ENCODE measurements at regions not wholly inside any gene's neighbourhood (a gene's known extent, or its start where the extent isn't known, plus 50 kb on each side); places are given as distances from the start of the nearest gene placed in this dataset.

DNA sequence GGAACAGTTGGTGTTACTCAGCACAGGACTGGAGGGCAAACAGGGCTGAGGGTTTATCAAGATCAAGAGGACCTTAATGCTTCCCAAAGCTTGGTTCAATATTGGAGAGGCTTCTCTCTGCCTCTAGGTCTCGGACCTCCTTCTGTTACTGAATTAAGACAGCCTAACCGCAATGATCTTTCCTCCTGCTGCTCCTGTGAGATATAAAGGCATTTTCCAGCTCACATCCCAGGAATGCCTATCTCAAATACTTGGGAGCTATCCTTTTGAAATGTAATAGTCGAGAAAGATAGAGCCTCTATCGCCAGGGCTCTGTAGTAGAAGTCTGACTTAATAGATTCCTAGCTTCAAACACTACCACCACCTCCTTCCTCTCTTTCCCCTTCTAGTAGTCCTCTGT is 1475.0 kb downstream of the SLITRK1 start:
- DNase-seq (ENCODE audit: low read depth, low spot score): no peak

DNA sequence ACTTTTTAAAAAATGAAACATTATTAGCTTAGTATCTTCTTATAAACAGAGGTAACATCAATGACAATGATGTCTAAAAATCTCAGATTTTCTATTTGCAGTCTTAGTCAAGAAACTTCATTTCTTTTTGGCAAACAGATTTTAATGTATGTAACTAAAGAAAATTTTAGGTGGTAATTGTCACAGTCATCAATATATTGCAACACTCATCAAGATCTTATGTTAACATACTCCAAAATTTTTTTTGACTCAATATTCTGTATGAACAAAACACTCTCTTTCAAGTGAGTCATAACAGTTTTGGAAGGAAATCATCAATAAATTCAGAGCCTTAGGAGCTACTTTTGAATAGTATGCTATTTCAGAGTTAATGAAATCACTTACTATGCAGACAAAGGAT is 1507.6 kb downstream of the SLITRK1 start:
- no peak for DNase-seq (ENCODE audit: low read depth, low spot score)

DNA sequence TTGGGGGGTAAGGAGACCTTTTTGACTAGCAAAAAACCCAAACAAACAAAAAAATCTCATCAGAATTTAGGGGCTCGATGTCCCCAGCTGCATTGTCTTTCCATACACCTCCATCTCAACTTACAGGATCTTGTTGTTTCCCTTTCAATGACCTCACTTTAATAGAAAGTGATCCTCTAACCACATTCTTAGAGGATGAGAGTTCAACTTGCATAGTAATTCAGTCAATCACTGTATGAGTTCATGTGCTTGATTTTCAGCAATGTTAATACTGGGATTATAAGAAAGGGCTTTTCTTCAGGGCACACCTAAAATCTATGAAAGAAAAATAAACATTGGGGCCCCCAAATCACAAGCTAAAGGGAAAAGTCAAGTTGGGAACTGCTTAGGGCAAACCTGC is 1512.0 kb downstream of the SLITRK1 start:
- no peak for DNase-seq (ENCODE audit: low read depth, low spot score)

DNA sequence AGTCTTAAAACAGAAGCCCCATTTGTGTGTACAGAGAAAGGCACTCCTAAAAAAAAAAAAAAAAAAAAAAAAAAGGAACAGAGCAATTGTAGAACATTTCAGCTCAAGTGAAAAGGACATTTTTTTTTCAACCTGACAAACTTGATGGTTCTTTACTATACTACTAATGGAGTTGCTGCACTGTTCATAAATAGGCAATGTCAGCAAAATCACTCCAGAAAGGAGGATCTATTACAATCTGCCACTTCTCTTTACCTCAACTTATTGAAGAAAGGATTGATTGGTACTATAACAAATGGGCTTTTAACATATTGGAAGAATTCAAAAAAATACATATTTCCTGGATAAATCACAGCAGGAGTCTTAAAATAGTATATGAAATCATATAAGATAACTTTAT is 1517.7 kb downstream of the SLITRK1 start:
- DNase-seq (ENCODE audit: low read depth, low spot score): no peak

GRCh38 chr13:82358284-82358683 is 1524.0 kb downstream of the SLITRK1 start:
- no peak for DNase-seq (ENCODE audit: low read depth, low spot score)

- DNase-seq (ENCODE audit: low read depth, low spot score): no peak
Observed at GRCh38 chr13:82356667-82357410, 1525.4 kb downstream of the SLITRK1 start.

DNA sequence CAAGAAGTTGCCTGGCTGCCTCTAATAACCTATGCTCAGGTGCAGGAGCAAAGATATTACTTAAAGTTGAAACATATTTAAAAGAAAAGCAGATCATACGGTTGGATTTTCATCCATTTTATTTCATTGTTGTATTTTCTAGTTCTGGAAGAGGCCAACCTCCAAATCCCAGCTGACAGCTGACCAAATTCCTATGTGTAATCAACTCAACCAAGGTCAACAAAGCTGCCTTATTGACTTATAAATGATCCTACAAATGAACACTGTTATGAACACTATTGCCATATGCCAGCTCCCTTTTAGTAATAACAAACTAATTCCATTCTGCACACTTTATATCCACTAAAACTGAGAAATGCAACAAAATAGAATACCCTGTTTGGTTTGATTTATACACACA is 1537.4 kb downstream of the SLITRK1 start:
- no peak for DNase-seq (ENCODE audit: low read depth, low spot score)

- DNase-seq (ENCODE audit: low read depth, low spot score): no peak
Observed at GRCh38 chr13:82341116-82341515, 1541.2 kb downstream of the SLITRK1 start.

- DNase-seq (ENCODE audit: low read depth, low spot score): no peak
Observed at GRCh38 chr13:82330499-82330898, 1551.8 kb downstream of the SLITRK1 start.

GRCh38 chr13:82323101-82323500 is 1559.2 kb downstream of the SLITRK1 start:
- DNase-seq (ENCODE audit: low read depth, low spot score): no peak

DNA sequence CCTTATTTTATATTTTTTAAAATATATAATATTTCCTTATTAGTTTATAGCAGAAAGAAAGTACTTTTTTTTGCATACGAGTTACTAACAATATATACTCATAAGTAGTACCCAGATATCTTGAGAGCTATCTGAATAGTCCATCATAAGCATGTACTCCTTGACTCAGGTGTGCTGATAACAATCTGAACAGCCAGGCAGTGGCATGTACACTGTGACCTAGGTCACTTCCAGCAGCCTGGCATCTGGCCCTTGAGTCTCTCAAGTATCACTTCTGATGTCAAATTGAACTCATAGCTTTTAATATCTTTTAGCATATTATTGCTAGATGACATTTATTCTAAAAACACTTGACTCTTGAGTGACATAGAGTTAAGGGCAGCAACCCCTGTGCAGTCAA is 1576.7 kb downstream of the SLITRK1 start:
- DNase-seq (ENCODE audit: low read depth, low spot score): no peak

DNA sequence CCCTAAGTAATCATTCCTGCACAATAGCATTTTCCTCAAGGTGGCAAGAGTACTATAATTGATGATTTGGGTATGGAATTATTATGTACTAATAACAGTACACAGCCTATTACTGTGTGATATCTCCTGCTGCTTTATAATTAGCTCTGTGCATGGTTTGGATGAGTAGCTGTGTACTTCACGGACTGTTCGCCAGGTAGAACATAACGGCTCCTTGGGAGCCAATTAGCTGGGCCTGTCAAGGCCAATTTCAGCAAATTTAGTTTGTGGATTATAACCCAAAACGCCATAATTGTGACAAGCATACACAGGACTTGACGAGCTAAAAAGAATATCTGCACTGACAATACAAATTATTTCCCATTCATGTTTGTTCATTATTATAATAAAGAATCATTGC is 1584.2 kb downstream of the SLITRK1 start:
- no peak for DNase-seq (ENCODE audit: low read depth, low spot score)

DNA sequence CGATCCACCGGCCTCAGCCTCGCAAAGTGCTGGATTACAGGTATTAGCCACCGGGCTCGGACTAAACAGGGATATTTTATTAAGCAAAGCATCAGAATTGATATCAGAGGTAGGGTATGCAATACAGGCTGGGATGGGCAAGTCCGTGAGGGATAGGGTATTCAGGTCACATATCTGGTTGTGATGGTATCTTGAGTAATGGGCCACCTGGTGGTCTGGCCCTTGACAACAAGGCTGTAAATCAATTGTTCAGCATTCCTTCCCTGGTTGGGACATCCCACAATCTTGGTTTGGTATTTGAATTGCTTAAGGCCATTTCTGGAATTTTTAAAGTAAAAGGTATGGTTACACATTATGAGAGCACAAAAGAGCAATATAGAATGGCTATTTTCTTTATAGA is 1588.0 kb downstream of the SLITRK1 start:
- DNase-seq (ENCODE audit: low read depth, low spot score): no peak

DNA sequence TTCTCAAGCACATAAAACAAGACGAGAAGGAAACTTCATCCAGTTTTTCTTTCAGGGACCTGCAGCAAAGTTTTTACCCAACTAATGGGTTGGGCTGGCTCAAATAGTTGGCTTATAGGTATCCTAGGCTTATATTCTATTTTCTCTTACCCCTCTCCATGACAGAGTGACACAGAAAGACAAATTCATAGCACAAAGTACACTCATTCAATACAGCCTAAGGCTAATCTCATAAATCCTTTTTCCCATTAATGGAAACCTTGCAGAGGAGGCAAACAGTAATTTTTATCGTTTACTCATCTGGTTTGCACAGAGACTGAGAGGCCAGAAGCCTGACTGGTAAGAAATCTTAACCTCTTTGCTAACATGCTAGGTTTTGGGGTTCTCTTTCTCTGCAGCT is 1589.9 kb downstream of the SLITRK1 start:
- no peak for DNase-seq (ENCODE audit: low read depth, low spot score)

GRCh38 chr13:82291852-82292251 is 1590.4 kb downstream of the SLITRK1 start:
- DNase-seq (ENCODE audit: low read depth, low spot score): no peak

DNA sequence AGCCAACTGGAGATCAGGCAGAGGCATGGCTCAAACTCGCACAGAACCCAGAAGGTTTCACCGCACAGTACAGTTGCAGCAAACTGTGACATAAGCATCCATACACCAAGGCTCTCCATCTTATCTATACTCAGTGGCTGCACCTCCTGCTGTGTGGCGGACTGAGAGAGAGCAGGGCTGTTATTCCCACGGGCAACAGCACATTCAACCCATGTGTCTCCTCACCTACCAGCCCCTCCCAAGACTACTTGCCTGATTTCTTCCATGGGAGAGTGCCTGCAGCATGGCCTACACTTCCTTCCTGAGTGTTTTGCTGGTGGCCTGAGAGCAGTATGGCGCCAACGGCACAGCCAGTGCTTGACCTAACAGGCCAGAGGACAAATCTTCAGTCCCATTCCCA is 1606.6 kb downstream of the SLITRK1 start:
- no peak for DNase-seq (ENCODE audit: low read depth, low spot score)

GRCh38 chr13:82259284-82259683 is 1623.0 kb downstream of the SLITRK1 start:
- no peak for DNase-seq (ENCODE audit: low read depth, low spot score)

GRCh38 chr13:82257790-82258507 is 1624.3 kb downstream of the SLITRK1 start:
- DNase-seq (ENCODE audit: low read depth, low spot score): no peak

- DNase-seq (ENCODE audit: low read depth, low spot score): no peak
Observed at GRCh38 chr13:82248762-82249161, 1633.5 kb downstream of the SLITRK1 start.

DNA sequence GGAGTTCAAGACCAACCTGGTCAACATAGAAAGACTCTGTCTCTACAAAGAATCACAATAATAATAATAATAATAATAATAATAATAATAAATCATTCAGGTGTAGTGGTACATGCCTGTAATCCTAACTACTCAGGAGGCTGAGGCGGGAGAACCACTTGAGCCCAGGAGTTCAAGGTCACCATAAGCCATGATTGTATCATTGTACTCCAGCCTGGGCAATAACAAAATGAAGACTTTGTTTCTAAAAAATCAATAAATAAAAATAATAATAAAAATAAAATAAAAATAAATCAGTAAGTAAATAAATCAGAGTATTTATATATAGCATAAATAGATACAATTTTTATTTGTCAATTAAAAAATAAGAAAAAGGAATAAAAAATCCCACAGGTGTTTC is 1636.4 kb downstream of the SLITRK1 start:
- DNase-seq (ENCODE audit: low read depth, low spot score): no peak

DNA sequence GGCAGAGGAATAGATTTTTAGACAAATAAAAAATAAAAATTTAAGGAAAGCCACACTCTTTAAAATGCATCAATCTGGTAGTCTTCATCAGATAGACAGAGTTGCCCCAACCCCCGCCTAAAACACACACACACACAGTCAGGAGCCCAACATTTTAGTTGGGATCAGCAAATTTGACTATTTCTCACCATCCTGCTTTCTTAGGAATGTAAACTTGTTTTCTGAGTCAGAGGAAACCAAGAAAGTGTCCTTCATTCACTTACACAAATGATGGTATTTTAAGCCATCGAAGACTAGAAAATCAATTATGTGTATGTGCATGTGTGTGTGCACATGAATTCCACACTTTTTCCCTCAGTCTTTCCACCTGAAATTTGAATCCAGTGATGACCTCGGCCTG is 1657.5 kb downstream of the SLITRK1 start:
- DNase-seq (ENCODE audit: low read depth, low spot score): no peak

DNA sequence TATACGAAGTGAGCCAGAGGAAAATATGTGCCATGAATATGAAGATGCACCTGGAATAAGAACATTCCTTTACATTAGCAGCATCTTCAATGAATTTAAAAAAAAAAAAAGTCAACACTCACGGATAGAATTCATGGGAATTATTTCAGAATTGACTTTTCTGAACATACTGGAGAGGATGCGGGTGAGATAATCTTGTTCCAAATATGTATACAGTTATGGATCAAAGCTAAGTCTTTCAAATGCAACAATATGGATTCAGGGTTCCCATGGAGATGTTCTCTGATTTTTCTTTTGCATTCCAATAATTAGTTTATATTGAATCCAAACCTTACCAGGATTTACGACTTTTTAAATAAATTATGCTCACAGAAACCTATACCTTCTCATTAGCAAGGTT is 1660.7 kb downstream of the SLITRK1 start:
- no peak for DNase-seq (ENCODE audit: low read depth, low spot score)

GRCh38 chr13:82220641-82221040 is 1661.6 kb downstream of the SLITRK1 start:
- DNase-seq (ENCODE audit: low read depth, low spot score): no peak
